GM12878 (cell line): ENCODE measurements at regions not wholly inside any gene's neighbourhood (a gene's known extent, or its start where the extent isn't known, plus 50 kb on each side); places are given as distances from the start of the nearest gene placed in this dataset.

ENCODE experiments used
- ATAC-seq: fragments of 200-7000 bp; cut with Tn5 transposase; 3 replicates; pipeline ENCODE4 v1.9.1; 2020; ENCODE audit warnings: mild to moderate bottlenecking, moderate library complexity
- BruUV-seq: library from RNA; stranded (reverse); fragments of 400-500 nt; replicated peaks from 2 replicates; lab custom pipeline; 2021; lab: Mats Ljungman, UMichigan
- CTCF ChIA-PET: fragments of 300-600 bp; sonication (Branson Sonifier 250); formaldehyde crosslinking; extraction: SDS; loops from one replicate; lab custom pipeline; 2021; ENCODE audit warnings: inconsistent platforms; lab: Yijun Ruan, JAX
- POLR2A ChIA-PET: fragments of 350-600 bp; formaldehyde crosslinking; extraction: SDS; loops from one replicate; lab custom pipeline; 2021; ENCODE audit warnings: inconsistent platforms; lab: Charles Lee
- RAD21 ChIA-PET: fragments of 300-600 bp; sonication (Branson Sonifier 250); formaldehyde crosslinking; loops from one replicate; lab custom pipeline; 2023; ENCODE audit warnings: antibody characterized with exemption; ENCODE audit not compliant: unreplicated experiment; lab: Charles Lee
- SMC1A ChIA-PET: fragments of 300-600 bp; sonication (Branson Sonifier 250); formaldehyde crosslinking; loops from one replicate; lab custom pipeline; 2023; ENCODE audit not compliant: unreplicated experiment, uncharacterized antibody; lab: Charles Lee
- DNase-seq: peaks from one replicate; pipeline ENCODE4 v3.0.0-alpha.2; 2011; ENCODE audit warnings: low read depth, low spot score
- FAIRE-seq: peaks from 3 replicates; lab custom pipeline; 2011; peaks lifted over from hg19 to GRCh38; lab: Jason Lieb, UNC
- H2AFZ ChIP-seq: 2 replicates; pipeline ENCODE4 v1.6.0; 2011; ENCODE audit warnings: low read depth, low read length, control low read depth; ENCODE audit not compliant: control insufficient read depth
- H3K27ac ChIP-seq: 2 replicates; pipeline ENCODE4 v1.5.1; 2011; ENCODE audit warnings: control low read depth; ENCODE audit not compliant: control insufficient read depth, insufficient read depth
- H3K27me3 ChIP-seq, 2 experiments: replicated peaks in 1 of 2; 2 replicates each; pipeline versions ENCODE4 v1.6.0 to v1.6.1; 2011; ENCODE audit warnings: low read length in 1 of 2; ENCODE audit not compliant: control insufficient read depth in 2 of 2, insufficient read depth in 2 of 2
- H3K36me3 ChIP-seq, 2 experiments: 2 replicates each; pipeline ENCODE4 v1.5.1; 2011; ENCODE audit warnings: low read length in 1 of 2; ENCODE audit not compliant: control insufficient read depth in 2 of 2, insufficient read depth in 2 of 2
- H3K4me1 ChIP-seq: 2 replicates; pipeline ENCODE4 v1.6.1; 2011; ENCODE audit warnings: mild to moderate bottlenecking, low read length, moderate library complexity, mixed read lengths; ENCODE audit not compliant: control insufficient read depth, insufficient read depth
- H3K4me2 ChIP-seq: 2 replicates; pipeline ENCODE4 v1.6.0; 2011; ENCODE audit warnings: control low read depth; ENCODE audit not compliant: control insufficient read depth, insufficient read depth
- H3K4me3 ChIP-seq: fragments of 200-600 bp; sonication (generic); 2 replicates; pipeline ENCODE4 v1.5.1; 2016
- H3K79me2 ChIP-seq: 2 replicates; pipeline ENCODE4 v1.6.0; 2011; ENCODE audit warnings: low read length; ENCODE audit not compliant: control insufficient read depth, insufficient read depth
- H3K9ac ChIP-seq: 2 replicates; pipeline ENCODE4 v1.8.0; 2011; ENCODE audit warnings: low read length, control low read depth, mixed read lengths; ENCODE audit not compliant: control insufficient read depth, insufficient read depth
- H3K9me3 ChIP-seq: replicated peaks from 3 replicates; pipeline ENCODE4 v1.5.1; 2011; ENCODE audit warnings: mild to moderate bottlenecking, low read length; ENCODE audit not compliant: control insufficient read depth, insufficient read depth
- H4K20me1 ChIP-seq: 2 replicates; pipeline ENCODE4 v1.6.0; 2011; ENCODE audit not compliant: control insufficient read depth, insufficient read depth
- BCL3 ChIP-seq: IDR thresholded peaks from 2 replicates; pipeline ENCODE4 v1.6.1; 2011; ENCODE audit warnings: borderline replicate concordance, low read depth, mild to moderate bottlenecking, moderate library complexity, low read length; ENCODE audit not compliant: insufficient read depth, poor library complexity, severe bottlenecking
- BHLHE40 ChIP-seq, 2 experiments: fragments of 450-650 bp in 1 of 2; IDR thresholded peaks; 2 replicates each; pipeline ENCODE4 v1.6.1; 2011 to 2017; ENCODE audit warnings: low read depth in 2 of 2, borderline replicate concordance in 1 of 2, improper control_type of control experiment in 1 of 2, low read length in 1 of 2, mild to moderate bottlenecking in 1 of 2
- CHD2 ChIP-seq: IDR thresholded peaks from 2 replicates; pipeline ENCODE4 v1.6.1; 2011; ENCODE audit warnings: low read depth, low read length, improper control_type of control experiment, borderline replicate concordance
- FOXM1 ChIP-seq: IDR thresholded peaks from 2 replicates; pipeline ENCODE4 v1.6.1; 2012; ENCODE audit warnings: low read depth, mild to moderate bottlenecking, inconsistent platforms, low read length, moderate library complexity
- GABPA ChIP-seq: IDR thresholded peaks from 2 replicates; pipeline ENCODE4 v1.6.1; 2014; ENCODE audit warnings: antibody characterized with exemption, low read depth, mild to moderate bottlenecking, inconsistent platforms
- HDAC6 ChIP-seq: fragments of 200-600 bp; sonication (generic); IDR thresholded peaks from one replicate; pipeline ENCODE4 v1.8.0; 2017; ENCODE audit warnings: antibody characterized with exemption; ENCODE audit not compliant: unreplicated experiment
- HDGF ChIP-seq: fragments of 450-650 bp; IDR thresholded peaks from 2 replicates; pipeline ENCODE4 v1.6.1; 2016; ENCODE audit warnings: antibody characterized with exemption
- MYB ChIP-seq: fragments of 150-350 bp; IDR thresholded peaks from 2 replicates; pipeline ENCODE4 v1.6.1; 2014; ENCODE audit warnings: mild to moderate bottlenecking, low read depth, low read length, borderline replicate concordance
- NFYB ChIP-seq: IDR thresholded peaks from 2 replicates; pipeline ENCODE4 v1.6.1; 2011; ENCODE audit warnings: low read depth, mild to moderate bottlenecking, low read length, improper control_type of control experiment, moderate library complexity; ENCODE audit not compliant: insufficient read depth
- RAD51 ChIP-seq: fragments of 450-650 bp; IDR thresholded peaks from 2 replicates; pipeline ENCODE4 v1.6.1; 2016; ENCODE audit warnings: moderate library complexity, mild to moderate bottlenecking, inconsistent platforms
- SMAD5 ChIP-seq: IDR thresholded peaks from 2 replicates; pipeline ENCODE4 v1.6.1; 2016; ENCODE audit warnings: antibody characterized with exemption, low read depth
- SREBF2 ChIP-seq: IDR thresholded peaks from 2 replicates; pipeline ENCODE4 v1.6.1; 2012; ENCODE audit warnings: mild to moderate bottlenecking, low read length
- STAT3 ChIP-seq: IDR thresholded peaks from 2 replicates; pipeline ENCODE4 v1.6.1; 2011; ENCODE audit warnings: low read depth, low read length, improper control_type of control experiment
- ZBTB40 ChIP-seq: fragments of 450-650 bp; IDR thresholded peaks from 2 replicates; pipeline ENCODE4 v1.6.1; 2016; ENCODE audit warnings: mild to moderate bottlenecking, moderate library complexity, borderline replicate concordance
- ZNF217 ChIP-seq: fragments of 450-650 bp; IDR thresholded peaks from 2 replicates; pipeline ENCODE4 v1.6.1; 2017; ENCODE audit warnings: antibody characterized with exemption, mild to moderate bottlenecking
- ZNF274 ChIP-seq: IDR thresholded peaks from one replicate; pipeline ENCODE4 v1.8.0; 2011; ENCODE audit not compliant: insufficient read length, insufficient read depth
- WGBS: methylation state at CpG from one replicate; pipeline ENCODE4 v1.1.6; 2016; ENCODE audit warnings: low lambda C conversion rate; ENCODE audit not compliant: insufficient replicate concordance, insufficient coverage; ENCODE audit errors: missing lambda C conversion rate; 5-methylcytosine and 5-hydroxymethylcytosine counted together
- in situ Hi-C: fragments of 300-500 bp; cut with MboI; formaldehyde crosslinking; loops from 9 replicates; pipeline ENCODE4 v1.14.3; 2018; ENCODE audit warnings: mixed read lengths
- intact Hi-C: fragments of 100-400 bp; cut with micrococcal nuclease; formaldehyde crosslinking; loops from one replicate; pipeline ENCODE4 v1.14.2; 2022; ENCODE audit not compliant: unreplicated experiment

- no peak overlapping the region for H3K4me2 ChIP-seq
- WGBS, result 0% methylated on average over 5 of the region's 5 CpGs
- ATAC-seq (no peak), DNase-seq (no peak), FAIRE-seq (no peak)
- intact Hi-C loops (no loop called here), in situ Hi-C loops (no loop called here)
- ChIA-PET CTCF (interaction anchor here (0.5 to 4.8 kb wide), 3 partner anchors 48 to 404 kb away, joined by 3 to 21 read pairs (median 3); no protein-coding TSS in a partner anchor), RAD21 (interaction anchor here (1.1 kb wide), 1 partner anchor 114 kb away, joined by 3 read pairs; no protein-coding TSS in a partner anchor), SMC1A (no interaction called here), POLR2A (interaction anchor here (0.5 kb wide), 1 partner anchor 411 kb away, joined by 7 read pairs; no protein-coding TSS in a partner anchor)
- H2AFZ ChIP-seq, result no peak overlapping the region
- no peaks in the 10 kb centered on the region for H3K79me2 ChIP-seq
- H3K36me3 ChIP-seq, result no peaks in the 10 kb centered on the region
- no peak overlapping the region for H3K9ac ChIP-seq
- TF ChIP-seq SREBF2, result no peak
- TF ChIP-seq HDGF, result no peak
- no peak for TF ChIP-seq ZNF274
- TF ChIP-seq NFYB, result no peak
- no peak for TF ChIP-seq BHLHE40 (IDR thresholded peaks at IDR 0.05; ENCODE audit: borderline replicate concordance in 1 of 2, low read depth in 2 of 2, low read length in 1 of 2)
- no peak for TF ChIP-seq FOXM1
- TF ChIP-seq ZNF217, result no peak
- TF ChIP-seq GABPA, result no peak
- no peak for TF ChIP-seq SMAD5
- no peak for TF ChIP-seq RAD51
- no peak for TF ChIP-seq ZBTB40
- TF ChIP-seq HDAC6, result no peak
- TF ChIP-seq STAT3, result no peak
- no peak for TF ChIP-seq CHD2
- no peak for TF ChIP-seq MYB
- no peak for TF ChIP-seq BCL3
- BruUV-seq, result no TSS peak
- H4K20me1 ChIP-seq, result no peaks in the 10 kb centered on the region
- H3K4me3 ChIP-seq, result no peak overlapping the region
- no peaks in the 10 kb centered on the region for H3K9me3 ChIP-seq
- peaks cover 0 to 13% of the 10 kb centered on the region in 2 experiments; a peak in 3 of 4 replicates for H3K27me3 ChIP-seq
- no peak overlapping the region for H3K27ac ChIP-seq
- H3K4me1 ChIP-seq, result no peaks in the 10 kb centered on the region
Observed at GRCh38 chr6:165844232-165844631, 181.2 kb upstream of the PDE10A start.
